NCI-H748 (cell line): ENCODE measurements at regions not wholly inside any gene's neighbourhood (a gene's known extent, or its start where the extent isn't known, plus 50 kb on each side); places are given as distances from the start of the nearest gene placed in this dataset.
A peak's percentile ranks its signal among the peaks of the same experiment; 100 is the strongest.

Experiments
- DNase-seq: peaks from one replicate; lab custom pipeline; 2025; ENCODE audit not compliant: unreplicated experiment; lab: John Stamatoyannopoulos, UW

GRCh38 chr6:7048894-7049293, 58.9 kb upstream of the RREB1 start:
- DNase-seq: no peak

DNA sequence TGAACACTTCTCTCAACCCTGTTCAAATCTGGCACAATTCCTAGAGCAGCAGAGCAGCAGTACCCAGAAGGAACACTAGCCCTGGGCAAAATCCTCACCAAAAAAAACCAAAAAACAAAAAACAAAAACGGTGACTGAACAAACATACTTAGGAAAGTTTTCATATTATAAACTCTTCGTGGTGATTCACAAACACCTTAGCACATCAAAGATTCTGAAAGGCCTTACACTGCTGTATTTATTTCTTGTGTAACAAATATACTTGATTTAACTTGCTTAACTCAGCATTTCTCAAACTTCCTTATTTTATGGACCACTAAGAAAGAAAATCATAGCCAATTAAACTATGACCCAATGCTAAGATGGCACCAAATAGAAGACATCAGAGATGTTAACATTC, 57.8 kb upstream of the RREB1 start:
- no peak for DNase-seq

DNA sequence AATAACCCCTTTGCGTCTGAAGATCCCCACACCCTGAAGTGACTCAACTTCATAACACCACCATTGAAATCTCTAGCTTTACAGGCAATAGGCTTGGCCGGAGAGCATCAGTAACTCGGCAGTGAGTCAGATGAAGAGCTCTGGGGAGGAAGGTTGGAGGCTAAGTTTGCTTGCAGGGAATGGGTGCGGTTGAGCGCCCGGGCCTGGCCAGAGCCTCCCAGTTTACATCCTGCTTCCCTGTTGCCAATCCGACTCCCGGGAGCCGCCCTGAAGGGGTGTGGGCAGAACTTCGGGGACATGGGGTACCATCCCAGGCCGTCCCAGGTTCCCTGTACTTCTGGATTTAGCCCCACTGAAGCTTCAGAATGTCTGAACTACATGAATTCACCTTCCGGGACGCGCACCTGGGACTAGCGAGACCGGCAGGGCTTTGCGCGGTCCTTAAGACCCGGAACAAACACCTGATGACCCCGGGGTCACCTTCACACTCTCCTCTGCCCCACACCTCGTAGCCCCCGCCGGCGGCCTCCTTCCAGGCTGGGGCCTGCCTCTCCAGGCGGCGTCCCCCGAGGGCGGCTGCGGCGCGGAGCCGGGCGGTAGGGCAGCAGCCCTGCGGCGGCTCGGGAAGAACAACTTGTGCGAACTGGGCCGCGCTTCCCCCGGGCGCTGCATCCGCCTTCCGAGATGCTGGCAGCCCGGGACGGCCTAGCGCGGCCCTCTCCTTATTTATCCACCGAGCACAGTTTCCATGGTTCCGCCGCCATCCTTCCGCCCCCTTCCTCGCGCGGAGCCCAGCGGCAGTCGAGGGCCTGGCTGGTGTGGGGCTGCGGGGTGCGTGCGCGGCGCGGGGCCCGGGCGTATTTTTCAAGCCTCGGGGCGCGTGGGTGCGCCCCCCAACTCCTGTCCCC, 56.6 kb upstream of the RREB1 start:
- peak; percentile 73 for DNase-seq

GRCh38 chr6:7051780-7052442, 55.9 kb upstream of the RREB1 start:
- DNase-seq: peak; percentile 70

DNA sequence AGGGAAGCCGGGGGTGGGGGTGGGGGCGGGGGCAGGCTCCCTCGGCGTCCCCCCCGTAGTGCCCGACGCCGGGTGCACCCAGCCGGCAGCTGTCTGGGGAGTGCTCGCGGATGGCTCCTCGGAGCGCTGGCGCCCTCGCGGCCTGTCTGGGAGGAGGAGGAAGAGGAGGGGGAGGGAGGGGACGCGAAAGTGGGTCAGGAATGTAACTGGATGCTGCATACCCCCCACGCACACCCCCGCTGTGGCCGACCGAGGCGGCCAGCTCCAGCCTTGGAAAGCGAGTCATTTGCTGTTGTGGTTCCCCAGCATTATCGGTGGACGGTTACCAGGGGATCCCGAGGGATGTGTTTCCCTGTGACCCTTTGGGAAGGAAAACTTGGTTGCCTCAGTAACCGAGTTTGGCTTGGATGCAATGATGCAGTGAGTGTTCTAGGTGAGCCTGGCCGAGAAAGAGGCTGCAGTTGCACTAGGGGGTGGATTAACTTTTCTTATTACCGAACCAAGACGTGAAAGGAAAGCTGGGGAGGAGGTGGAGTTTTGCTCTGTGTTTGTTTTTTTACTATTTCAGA, 55.2 kb upstream of the RREB1 start:
- peak; percentile 58 for DNase-seq

- no peak for DNase-seq
Measured at GRCh38 chr6:7053125-7053774, 54.5 kb upstream of the RREB1 start.
